SK-N-SH treated with all-trans-retinoic acid at 6 μM for 48 hours (cell line): ENCODE measurements at regions not wholly inside any gene's neighbourhood (a gene's known extent, or its start where the extent isn't known, plus 50 kb on each side); places are given as distances from the start of the nearest gene placed in this dataset.

Source experiments
- ATAC-seq: fragments of 200-7000 bp; cut with Tn5 transposase; 3 replicates; pipeline ENCODE4 v1.9.1; 2020; ENCODE audit warnings: mild to moderate bottlenecking, moderate library complexity
- ARNTL ChIP-seq: fragments of 450-650 bp; formaldehyde crosslinking; IDR thresholded peaks from 2 replicates; pipeline ENCODE4 v1.5.0; 2020; ENCODE audit warnings: low read depth, mild to moderate bottlenecking, moderate library complexity, borderline replicate concordance
- BACH2 ChIP-seq: fragments of 250-450 bp; sonication (Bioruptor Pico); IDR thresholded peaks from 2 replicates; pipeline ENCODE4 v1.9.0; 2021; ENCODE audit warnings: mild to moderate bottlenecking, borderline replicate concordance
- CSDC2 ChIP-seq: fragments of 250-450 bp; sonication (Bioruptor Pico); IDR thresholded peaks from 2 replicates; pipeline ENCODE4 v1.5.0; 2020; ENCODE audit warnings: mild to moderate bottlenecking, moderate library complexity
- CSRNP3 ChIP-seq: fragments of 250-450 bp; sonication (Bioruptor Pico); IDR thresholded peaks from 2 replicates; pipeline ENCODE4 v1.5.1; 2021; ENCODE audit warnings: mild to moderate bottlenecking, moderate library complexity
- ESRRG ChIP-seq: fragments of 250-450 bp; sonication (Bioruptor Pico); IDR thresholded peaks from 2 replicates; pipeline ENCODE4 v1.6.1; 2021; ENCODE audit warnings: mild to moderate bottlenecking
- GLIS3 ChIP-seq: fragments of 250-450 bp; sonication (Bioruptor Pico); IDR thresholded peaks from 2 replicates; pipeline ENCODE4 v1.5.0; 2020; ENCODE audit warnings: mild to moderate bottlenecking, moderate library complexity
- ISL1 ChIP-seq: fragments of 250-450 bp; sonication (Bioruptor Pico); IDR thresholded peaks from 2 replicates; pipeline ENCODE4 v2.1.2; 2022; ENCODE audit warnings: mild to moderate bottlenecking, moderate library complexity
- PPARA ChIP-seq: fragments of 250-450 bp; sonication (Bioruptor Pico); IDR thresholded peaks from 2 replicates; pipeline ENCODE4 v1.5.0; 2020; ENCODE audit warnings: mild to moderate bottlenecking, borderline replicate concordance
- RARB ChIP-seq: fragments of 250-450 bp; sonication (Bioruptor Pico); IDR thresholded peaks from 2 replicates; pipeline ENCODE4 v1.8.0; 2021; ENCODE audit warnings: mild to moderate bottlenecking, moderate library complexity
- SNAI2 ChIP-seq: fragments of 250-450 bp; sonication (Bioruptor Pico); IDR thresholded peaks from 2 replicates; pipeline ENCODE4 v1.5.0; 2020; ENCODE audit warnings: mild to moderate bottlenecking, moderate library complexity
- TCF4 ChIP-seq: fragments of 250-450 bp; sonication (Bioruptor Pico); IDR thresholded peaks from 2 replicates; pipeline ENCODE4 v1.8.0; 2021; ENCODE audit warnings: mild to moderate bottlenecking, moderate library complexity, borderline replicate concordance
- ZC3H10 ChIP-seq: fragments of 250-450 bp; sonication (Bioruptor Pico); IDR thresholded peaks from 2 replicates; pipeline ENCODE4 v1.5.1; 2021; ENCODE audit warnings: mild to moderate bottlenecking, moderate library complexity
- ZFP3 ChIP-seq: fragments of 250-450 bp; sonication (Bioruptor Pico); IDR thresholded peaks from 2 replicates; pipeline ENCODE4 v1.5.0; 2020; ENCODE audit warnings: mild to moderate bottlenecking, moderate library complexity
- ZFP30 ChIP-seq: fragments of 450-650 bp; formaldehyde crosslinking; IDR thresholded peaks from 2 replicates; pipeline ENCODE4 v1.5.0; 2022; ENCODE audit warnings: mild to moderate bottlenecking, moderate library complexity
- ZNF565 ChIP-seq: fragments of 450-650 bp; formaldehyde crosslinking; conservative IDR thresholded peaks from 2 replicates; pipeline ENCODE4 v1.5.0; 2020; ENCODE audit warnings: low read depth, mild to moderate bottlenecking, moderate library complexity
- ZNF70 ChIP-seq: fragments of 450-650 bp; formaldehyde crosslinking; IDR thresholded peaks from 2 replicates; pipeline ENCODE4 v1.5.0; 2020; ENCODE audit warnings: mild to moderate bottlenecking, moderate library complexity
- ZNF8 ChIP-seq: fragments of 450-650 bp; formaldehyde crosslinking; IDR thresholded peaks from 2 replicates; pipeline ENCODE4 v1.5.0; 2020; ENCODE audit warnings: mild to moderate bottlenecking, moderate library complexity
- TF ChIP-seq, protein P1 (sequence below): fragments of 250-450 bp; sonication (Bioruptor Pico); IDR thresholded peaks from 2 replicates; pipeline ENCODE4 v1.8.0; 2020; ENCODE audit warnings: mild to moderate bottlenecking, moderate library complexity, borderline replicate concordance
- TF ChIP-seq, protein P2 (sequence below): fragments of 250-450 bp; sonication (Bioruptor Pico); IDR thresholded peaks from 2 replicates; pipeline ENCODE4 v1.8.0; 2021; ENCODE audit warnings: low read depth, mild to moderate bottlenecking, moderate library complexity, borderline replicate concordance
- TF ChIP-seq, protein P3 (sequence below): fragments of 250-450 bp; sonication (Bioruptor Pico); IDR thresholded peaks from 2 replicates; pipeline ENCODE4 v1.5.0; 2020; ENCODE audit warnings: mild to moderate bottlenecking, moderate library complexity
- TF ChIP-seq, protein P4 (sequence below): fragments of 250-450 bp; sonication (Bioruptor Pico); IDR thresholded peaks from 2 replicates; pipeline ENCODE4 v1.5.1; 2020; ENCODE audit warnings: low read depth, mild to moderate bottlenecking, moderate library complexity

DNA sequence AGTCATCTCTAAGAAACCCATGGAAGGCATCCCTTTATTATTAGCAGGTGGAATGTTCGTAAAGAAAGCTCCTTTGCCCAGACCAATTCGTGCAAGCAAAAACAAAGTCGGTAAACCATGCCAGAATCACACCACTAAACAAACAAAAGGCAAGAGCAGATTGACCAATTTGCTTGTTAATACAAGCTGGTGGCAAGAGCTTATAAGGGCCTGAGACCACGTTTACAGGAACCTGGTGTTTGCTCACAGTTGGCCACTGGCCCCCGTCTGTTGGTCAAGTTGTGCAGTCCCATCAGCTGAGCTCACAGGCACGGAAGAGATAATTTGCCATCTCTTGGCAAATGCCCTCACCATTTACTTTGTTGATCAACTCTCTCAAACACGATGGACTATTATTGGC lies 342.2 kb upstream of the MKI67 start:
- no peak for ATAC-seq
- TF ChIP-seq, protein P1, sequence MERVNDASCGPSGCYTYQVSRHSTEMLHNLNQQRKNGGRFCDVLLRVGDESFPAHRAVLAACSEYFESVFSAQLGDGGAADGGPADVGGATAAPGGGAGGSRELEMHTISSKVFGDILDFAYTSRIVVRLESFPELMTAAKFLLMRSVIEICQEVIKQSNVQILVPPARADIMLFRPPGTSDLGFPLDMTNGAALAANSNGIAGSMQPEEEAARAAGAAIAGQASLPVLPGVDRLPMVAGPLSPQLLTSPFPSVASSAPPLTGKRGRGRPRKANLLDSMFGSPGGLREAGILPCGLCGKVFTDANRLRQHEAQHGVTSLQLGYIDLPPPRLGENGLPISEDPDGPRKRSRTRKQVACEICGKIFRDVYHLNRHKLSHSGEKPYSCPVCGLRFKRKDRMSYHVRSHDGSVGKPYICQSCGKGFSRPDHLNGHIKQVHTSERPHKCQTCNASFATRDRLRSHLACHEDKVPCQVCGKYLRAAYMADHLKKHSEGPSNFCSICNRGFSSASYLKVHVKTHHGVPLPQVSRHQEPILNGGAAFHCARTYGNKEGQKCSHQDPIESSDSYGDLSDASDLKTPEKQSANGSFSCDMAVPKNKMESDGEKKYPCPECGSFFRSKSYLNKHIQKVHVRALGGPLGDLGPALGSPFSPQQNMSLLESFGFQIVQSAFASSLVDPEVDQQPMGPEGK: no peak
- TF ChIP-seq BACH2 (CRISPR knock-in tag) (no peak), ARNTL (CRISPR knock-in tag) (no peak), RARB (no peak), ZC3H10 (CRISPR knock-in tag) (no peak), CSRNP3 (CRISPR knock-in tag) (no peak), CSDC2 (no peak), ZFP30 (CRISPR knock-in tag) (no peak), PPARA (CRISPR knock-in tag) (no peak), GLIS3 (CRISPR knock-in tag) (no peak), ZNF565 (CRISPR knock-in tag) (no peak)
- TF ChIP-seq, protein P2, sequence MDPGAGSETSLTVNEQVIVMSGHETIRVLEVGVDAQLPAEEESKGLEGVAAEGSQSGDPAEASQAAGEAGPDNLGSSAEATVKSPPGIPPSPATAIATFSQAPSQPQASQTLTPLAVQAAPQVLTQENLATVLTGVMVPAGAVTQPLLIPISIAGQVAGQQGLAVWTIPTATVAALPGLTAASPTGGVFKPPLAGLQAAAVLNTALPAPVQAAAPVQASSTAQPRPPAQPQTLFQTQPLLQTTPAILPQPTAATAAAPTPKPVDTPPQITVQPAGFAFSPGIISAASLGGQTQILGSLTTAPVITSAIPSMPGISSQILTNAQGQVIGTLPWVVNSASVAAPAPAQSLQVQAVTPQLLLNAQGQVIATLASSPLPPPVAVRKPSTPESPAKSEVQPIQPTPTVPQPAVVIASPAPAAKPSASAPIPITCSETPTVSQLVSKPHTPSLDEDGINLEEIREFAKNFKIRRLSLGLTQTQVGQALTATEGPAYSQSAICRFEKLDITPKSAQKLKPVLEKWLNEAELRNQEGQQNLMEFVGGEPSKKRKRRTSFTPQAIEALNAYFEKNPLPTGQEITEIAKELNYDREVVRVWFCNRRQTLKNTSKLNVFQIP (CRISPR knock-in tag): no peak
- TF ChIP-seq, protein P3, sequence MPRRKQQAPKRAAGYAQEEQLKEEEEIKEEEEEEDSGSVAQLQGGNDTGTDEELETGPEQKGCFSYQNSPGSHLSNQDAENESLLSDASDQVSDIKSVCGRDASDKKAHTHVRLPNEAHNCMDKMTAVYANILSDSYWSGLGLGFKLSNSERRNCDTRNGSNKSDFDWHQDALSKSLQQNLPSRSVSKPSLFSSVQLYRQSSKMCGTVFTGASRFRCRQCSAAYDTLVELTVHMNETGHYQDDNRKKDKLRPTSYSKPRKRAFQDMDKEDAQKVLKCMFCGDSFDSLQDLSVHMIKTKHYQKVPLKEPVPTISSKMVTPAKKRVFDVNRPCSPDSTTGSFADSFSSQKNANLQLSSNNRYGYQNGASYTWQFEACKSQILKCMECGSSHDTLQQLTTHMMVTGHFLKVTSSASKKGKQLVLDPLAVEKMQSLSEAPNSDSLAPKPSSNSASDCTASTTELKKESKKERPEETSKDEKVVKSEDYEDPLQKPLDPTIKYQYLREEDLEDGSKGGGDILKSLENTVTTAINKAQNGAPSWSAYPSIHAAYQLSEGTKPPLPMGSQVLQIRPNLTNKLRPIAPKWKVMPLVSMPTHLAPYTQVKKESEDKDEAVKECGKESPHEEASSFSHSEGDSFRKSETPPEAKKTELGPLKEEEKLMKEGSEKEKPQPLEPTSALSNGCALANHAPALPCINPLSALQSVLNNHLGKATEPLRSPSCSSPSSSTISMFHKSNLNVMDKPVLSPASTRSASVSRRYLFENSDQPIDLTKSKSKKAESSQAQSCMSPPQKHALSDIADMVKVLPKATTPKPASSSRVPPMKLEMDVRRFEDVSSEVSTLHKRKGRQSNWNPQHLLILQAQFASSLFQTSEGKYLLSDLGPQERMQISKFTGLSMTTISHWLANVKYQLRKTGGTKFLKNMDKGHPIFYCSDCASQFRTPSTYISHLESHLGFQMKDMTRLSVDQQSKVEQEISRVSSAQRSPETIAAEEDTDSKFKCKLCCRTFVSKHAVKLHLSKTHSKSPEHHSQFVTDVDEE (CRISPR knock-in tag): no peak

- TF ChIP-seq ESRRG (no peak), TCF4 (no peak), ISL1 (CRISPR knock-in tag) (no peak), ZFP30 (CRISPR knock-in tag) (no peak), ZC3H10 (CRISPR knock-in tag) (no peak), ZNF565 (CRISPR knock-in tag) (no peak), ARNTL (CRISPR knock-in tag) (no peak), CSRNP3 (CRISPR knock-in tag) (no peak), CSDC2 (no peak), PPARA (CRISPR knock-in tag) (no peak), ZNF70 (CRISPR knock-in tag) (no peak), GLIS3 (CRISPR knock-in tag) (no peak), ZFP3 (no peak), ZNF8 (no peak), RARB (no peak), SNAI2 (CRISPR knock-in tag) (no peak)
- TF ChIP-seq, protein P4, sequence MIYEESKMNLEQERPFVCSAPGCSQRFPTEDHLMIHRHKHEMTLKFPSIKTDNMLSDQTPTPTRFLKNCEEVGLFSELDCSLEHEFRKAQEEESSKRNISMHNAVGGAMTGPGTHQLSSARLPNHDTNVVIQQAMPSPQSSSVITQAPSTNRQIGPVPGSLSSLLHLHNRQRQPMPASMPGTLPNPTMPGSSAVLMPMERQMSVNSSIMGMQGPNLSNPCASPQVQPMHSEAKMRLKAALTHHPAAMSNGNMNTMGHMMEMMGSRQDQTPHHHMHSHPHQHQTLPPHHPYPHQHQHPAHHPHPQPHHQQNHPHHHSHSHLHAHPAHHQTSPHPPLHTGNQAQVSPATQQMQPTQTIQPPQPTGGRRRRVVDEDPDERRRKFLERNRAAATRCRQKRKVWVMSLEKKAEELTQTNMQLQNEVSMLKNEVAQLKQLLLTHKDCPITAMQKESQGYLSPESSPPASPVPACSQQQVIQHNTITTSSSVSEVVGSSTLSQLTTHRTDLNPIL (CRISPR knock-in tag): no peak
- TF ChIP-seq, protein P3 (CRISPR knock-in tag): no peak
- ATAC-seq: no peak
These were observed 343.3 kb upstream of the MKI67 start for GRCh38 chr10:128469515-128469914.
